Fibroblast of gingiva (primary cell): ENCODE measurements at regions not wholly inside any gene's neighbourhood (a gene's known extent, or its start where the extent isn't known, plus 50 kb on each side); places are given as distances from the start of the nearest gene placed in this dataset.

Source experiments
- DNase-seq: peaks from one replicate; pipeline ENCODE4 v3.0.0-alpha.2; 2011; ENCODE audit warnings: low read depth

- DNase-seq: no peak
Observed at GRCh38 chr17:79470754-79471153, 140.1 kb downstream of the RBFOX3 start.

- no peak for DNase-seq
Observed at GRCh38 chr17:79469646-79470045, 141.2 kb downstream of the RBFOX3 start.

- DNase-seq: no peak
Observed at GRCh38 chr17:79468183-79468944, 142.5 kb downstream of the RBFOX3 start.

GRCh38 chr17:79466562-79467350 is 144.1 kb downstream of the RBFOX3 start:
- DNase-seq: no peak

- no peak for DNase-seq
Observed at GRCh38 chr17:79465681-79466025, 145.2 kb downstream of the RBFOX3 start.

GRCh38 chr17:79465011-79465680 is 145.7 kb downstream of the RBFOX3 start:
- no peak for DNase-seq

- no peak for DNase-seq
Observed at GRCh38 chr17:79464318-79465010, 146.4 kb downstream of the RBFOX3 start.

GRCh38 chr17:79463421-79464317 is 147.2 kb downstream of the RBFOX3 start:
- no peak for DNase-seq

GRCh38 chr17:79461041-79461440 is 149.8 kb downstream of the RBFOX3 start:
- no peak for DNase-seq

- DNase-seq: no peak
Observed at GRCh38 chr17:79459846-79460245, 151.0 kb downstream of the RBFOX3 start.

GRCh38 chr17:79459003-79459655 is 151.7 kb downstream of the RBFOX3 start:
- no peak for DNase-seq

GRCh38 chr17:79458356-79458755 is 152.5 kb downstream of the RBFOX3 start:
- DNase-seq: no peak

- DNase-seq: no peak
Observed at GRCh38 chr17:79457889-79458288, 153.0 kb downstream of the RBFOX3 start.

GRCh38 chr17:79457376-79457775 is 153.5 kb downstream of the RBFOX3 start:
- DNase-seq: no peak

GRCh38 chr17:79455636-79456035 is 155.2 kb downstream of the RBFOX3 start:
- DNase-seq: no peak

GRCh38 chr17:79454826-79455225 is 156.0 kb downstream of the RBFOX3 start:
- no peak for DNase-seq

GRCh38 chr17:79453481-79453880 is 157.4 kb downstream of the RBFOX3 start:
- no peak for DNase-seq

- DNase-seq: no peak
Observed at GRCh38 chr17:79452706-79453105, 158.1 kb downstream of the RBFOX3 start.

GRCh38 chr17:79451167-79451566 is 159.7 kb downstream of the RBFOX3 start:
- no peak for DNase-seq

- no peak for DNase-seq
Observed at GRCh38 chr17:79446399-79447009, 164.3 kb downstream of the RBFOX3 start.
